Mesothelial cell of epicardium (in vitro differentiated cells): ENCODE measurements at regions not wholly inside any gene's neighbourhood (a gene's known extent, or its start where the extent isn't known, plus 50 kb on each side); places are given as distances from the start of the nearest gene placed in this dataset.

Experiments
- DNase-seq, 2 experiments: peaks; one replicate each; pipeline ENCODE4 v3.0.0; 2021; ENCODE audit warnings: low spot score in 2 of 2; ENCODE audit not compliant: unreplicated experiment in 2 of 2
- H3K27ac Mint-ChIP-seq: 2 replicates; pipeline ENCODE4 v1.8.0; 2021; ENCODE audit warnings: mixed read lengths
- H3K27me3 Mint-ChIP-seq: 2 replicates; pipeline ENCODE4 v1.8.0; 2021; ENCODE audit warnings: low read depth, mixed read lengths
- H3K36me3 Mint-ChIP-seq: 2 replicates; pipeline ENCODE4 v1.8.0; 2021; ENCODE audit warnings: mixed read lengths
- H3K4me1 Mint-ChIP-seq: 2 replicates; pipeline ENCODE4 v1.8.0; 2021; ENCODE audit warnings: mixed read lengths
- H3K4me3 Mint-ChIP-seq: 2 replicates; pipeline ENCODE4 v1.8.0; 2021; ENCODE audit warnings: mild to moderate bottlenecking, moderate library complexity, mixed read lengths
- H3K9me3 Mint-ChIP-seq: 2 replicates; pipeline ENCODE4 v1.8.0; 2021; ENCODE audit warnings: mixed read lengths
- CTCF ChIP-seq: fragments of 200-600 bp; sonication (generic); IDR thresholded peaks from one replicate; pipeline ENCODE4 v1.5.0; 2021; ENCODE audit warnings: antibody characterized with exemption; ENCODE audit not compliant: unreplicated experiment

GRCh38 chr9:95816716-95817115 lies 58.8 kb upstream of the ERCC6L2 start:
- no peaks in the 10 kb centered on the region for H3K27me3 Mint-ChIP-seq
- peaks cover 20% of the 10 kb centered on the region for H3K4me1 Mint-ChIP-seq
- peaks cover 4% of the 10 kb centered on the region for H3K9me3 Mint-ChIP-seq
- peaks cover 14% of the 10 kb centered on the region for H3K36me3 Mint-ChIP-seq
- H3K4me3 Mint-ChIP-seq, result no peak overlapping the region
- no peak for DNase-seq
- H3K27ac Mint-ChIP-seq, result no peak overlapping the region
- TF ChIP-seq CTCF, result no peak

DNA sequence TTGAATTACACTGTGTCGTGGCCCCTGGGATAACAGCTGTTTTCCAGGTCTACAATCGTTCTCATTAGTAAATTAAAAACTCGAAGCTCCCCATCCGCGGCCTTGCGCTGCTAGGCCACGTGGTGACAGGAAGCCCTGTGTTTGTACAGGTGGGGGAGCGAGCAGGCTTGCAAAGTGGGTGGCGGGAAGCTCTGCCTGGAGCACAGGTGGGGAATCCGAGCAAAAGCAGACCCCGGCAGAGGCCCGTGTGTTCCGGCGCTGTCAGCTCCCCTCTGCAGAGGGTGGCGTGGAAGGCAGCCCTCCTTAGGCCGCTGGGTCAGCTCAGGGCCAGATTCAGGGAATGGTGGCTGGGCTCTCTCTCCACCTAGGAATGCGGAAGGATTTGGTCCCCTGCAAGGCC lies 59.5 kb upstream of the ERCC6L2 start:
- DNase-seq, result no peak
- H3K27me3 Mint-ChIP-seq, result no peaks in the 10 kb centered on the region
- H3K4me3 Mint-ChIP-seq, result no peak overlapping the region
- H3K27ac Mint-ChIP-seq, result no peak overlapping the region
- no peak for TF ChIP-seq CTCF
- H3K36me3 Mint-ChIP-seq, result peaks cover 14% of the 10 kb centered on the region
- peaks cover 4% of the 10 kb centered on the region for H3K9me3 Mint-ChIP-seq
- peaks cover 17% of the 10 kb centered on the region for H3K4me1 Mint-ChIP-seq

DNA sequence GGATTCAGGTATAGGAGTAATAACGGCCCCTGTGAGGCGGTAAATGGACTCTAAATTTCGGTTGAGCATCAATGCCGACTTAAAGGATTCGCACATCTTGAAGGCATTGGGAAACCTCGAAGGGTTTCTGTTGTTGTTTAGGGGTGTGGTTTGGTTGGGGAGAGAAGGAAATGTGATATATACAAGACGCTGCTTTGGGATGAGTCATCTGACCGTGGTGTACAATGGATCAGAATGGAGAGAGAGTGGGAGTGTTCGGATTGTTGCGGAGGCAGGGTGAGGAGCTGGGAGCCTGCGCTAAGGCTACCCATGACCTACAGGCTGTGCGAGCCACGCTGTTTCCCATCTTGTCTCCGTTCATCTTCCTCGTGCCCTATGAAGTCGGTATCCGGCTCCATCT lies 60.4 kb upstream of the ERCC6L2 start:
- no peak overlapping the region for H3K4me3 Mint-ChIP-seq
- no peak for DNase-seq
- no peaks in the 10 kb centered on the region for H3K27me3 Mint-ChIP-seq
- peaks cover 17% of the 10 kb centered on the region for H3K4me1 Mint-ChIP-seq
- H3K36me3 Mint-ChIP-seq, result peaks cover 14% of the 10 kb centered on the region
- no peak overlapping the region for H3K27ac Mint-ChIP-seq
- TF ChIP-seq CTCF, result no peak
- peaks cover 3% of the 10 kb centered on the region for H3K9me3 Mint-ChIP-seq

GRCh38 chr9:95813923-95814322 lies 61.6 kb upstream of the ERCC6L2 start:
- Mint-ChIP-seq H3K4me1 (peaks cover 8% of the 10 kb centered on the region), H3K4me3 (no peak overlapping the region), H3K36me3 (peaks cover 12% of the 10 kb centered on the region), H3K27ac (peak overlapping the region; percentile 11), H3K9me3 (no peaks in the 10 kb centered on the region), H3K27me3 (no peaks in the 10 kb centered on the region)
- no peak for DNase-seq
- no peak for TF ChIP-seq CTCF

DNA sequence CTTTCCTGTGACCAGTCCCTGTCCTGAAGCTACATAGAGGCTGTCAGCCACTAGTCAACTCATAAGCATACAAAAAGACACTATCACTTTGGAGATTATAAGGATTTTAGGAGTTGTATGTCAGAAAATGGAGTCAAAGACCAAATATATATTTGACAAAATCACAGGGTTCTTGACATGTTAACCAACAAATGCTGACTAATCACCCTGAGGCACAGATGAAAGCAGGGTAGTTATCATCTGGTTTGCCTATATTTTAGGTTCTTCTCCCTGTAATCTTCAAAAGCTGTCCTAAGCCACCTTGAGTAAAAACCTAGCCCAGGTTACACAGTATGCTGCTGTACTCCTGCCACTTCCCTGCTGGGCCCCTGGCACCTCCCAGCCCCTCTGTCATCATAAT lies 64.7 kb upstream of the ERCC6L2 start:
- peaks cover 4% of the 10 kb centered on the region for H3K9me3 Mint-ChIP-seq
- TF ChIP-seq CTCF, result no peak
- H3K27ac Mint-ChIP-seq, result no peak overlapping the region
- no peak for DNase-seq
- H3K36me3 Mint-ChIP-seq, result peaks cover 13% of the 10 kb centered on the region
- no peaks in the 10 kb centered on the region for H3K27me3 Mint-ChIP-seq
- peaks cover 25% of the 10 kb centered on the region for H3K4me1 Mint-ChIP-seq
- no peak overlapping the region for H3K4me3 Mint-ChIP-seq

GRCh38 chr9:95810133-95810532 lies 65.4 kb upstream of the ERCC6L2 start:
- TF ChIP-seq CTCF, result no peak

More at GRCh38 chr9:95810133-95810532, 65.4 kb upstream of the ERCC6L2 start:
- Mint-ChIP-seq H3K4me3 (no peak overlapping the region), H3K36me3 (peaks cover 13% of the 10 kb centered on the region), H3K9me3 (peaks cover 4% of the 10 kb centered on the region), H3K27ac (no peak overlapping the region), H3K27me3 (no peaks in the 10 kb centered on the region), H3K4me1 (peaks cover 26% of the 10 kb centered on the region)
- no peak for DNase-seq
